ENCODE measurements at regions not wholly inside any gene's neighbourhood (a gene's known extent, or its start where the extent isn't known, plus 50 kb on each side); places are given as distances from the start of the nearest gene placed in this dataset.
"Not testable (repeated sequence)": the region's sequence is repeated elsewhere in the genome, so short reads cannot be mapped to it uniquely, and the experiment has no call there.

GRCh38 chr6:146987938-146988337, 216.3 kb upstream of the STXBP5 start:
- DNase-seq, result not testable (repeated sequence)

DNA sequence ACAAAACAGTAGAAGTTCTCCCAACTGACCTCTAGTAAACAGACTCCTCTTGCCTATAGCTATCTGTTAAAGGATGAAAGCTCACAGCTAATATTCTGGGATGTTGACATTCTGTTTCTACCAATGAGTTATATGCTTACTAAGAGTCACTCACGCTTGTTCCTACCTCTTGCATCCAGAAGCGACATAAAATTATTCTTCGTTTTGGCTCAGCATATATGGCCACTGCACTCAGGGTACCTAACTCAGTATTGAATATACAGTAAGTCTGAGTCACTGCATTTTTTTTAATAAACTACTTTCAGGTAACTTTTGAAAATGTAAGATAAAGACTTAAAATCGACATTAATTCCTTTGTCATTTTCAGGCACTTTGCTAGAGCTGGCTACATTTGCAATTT, 214.4 kb upstream of the STXBP5 start:
- DNase-seq, result no peak

DNA sequence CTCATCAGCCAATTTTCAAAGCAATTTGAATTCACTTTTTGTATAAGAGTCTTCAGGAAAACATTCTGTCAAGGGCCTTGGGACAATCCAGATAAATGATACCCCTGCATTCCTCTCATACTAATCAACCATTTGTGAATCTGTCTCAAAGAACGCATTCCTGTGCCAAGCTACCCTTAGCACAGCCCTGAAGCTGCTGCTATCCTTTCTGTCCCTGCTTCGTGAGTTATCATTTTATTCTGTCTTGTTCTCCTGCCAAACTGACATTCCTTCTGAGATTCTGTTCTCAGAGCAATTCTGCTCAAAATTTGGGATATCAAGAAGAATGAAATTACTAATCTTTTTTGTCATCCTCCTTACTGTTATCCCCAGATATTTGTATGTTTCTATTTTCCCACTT, 213.9 kb upstream of the STXBP5 start:
- no peak for DNase-seq

DNA sequence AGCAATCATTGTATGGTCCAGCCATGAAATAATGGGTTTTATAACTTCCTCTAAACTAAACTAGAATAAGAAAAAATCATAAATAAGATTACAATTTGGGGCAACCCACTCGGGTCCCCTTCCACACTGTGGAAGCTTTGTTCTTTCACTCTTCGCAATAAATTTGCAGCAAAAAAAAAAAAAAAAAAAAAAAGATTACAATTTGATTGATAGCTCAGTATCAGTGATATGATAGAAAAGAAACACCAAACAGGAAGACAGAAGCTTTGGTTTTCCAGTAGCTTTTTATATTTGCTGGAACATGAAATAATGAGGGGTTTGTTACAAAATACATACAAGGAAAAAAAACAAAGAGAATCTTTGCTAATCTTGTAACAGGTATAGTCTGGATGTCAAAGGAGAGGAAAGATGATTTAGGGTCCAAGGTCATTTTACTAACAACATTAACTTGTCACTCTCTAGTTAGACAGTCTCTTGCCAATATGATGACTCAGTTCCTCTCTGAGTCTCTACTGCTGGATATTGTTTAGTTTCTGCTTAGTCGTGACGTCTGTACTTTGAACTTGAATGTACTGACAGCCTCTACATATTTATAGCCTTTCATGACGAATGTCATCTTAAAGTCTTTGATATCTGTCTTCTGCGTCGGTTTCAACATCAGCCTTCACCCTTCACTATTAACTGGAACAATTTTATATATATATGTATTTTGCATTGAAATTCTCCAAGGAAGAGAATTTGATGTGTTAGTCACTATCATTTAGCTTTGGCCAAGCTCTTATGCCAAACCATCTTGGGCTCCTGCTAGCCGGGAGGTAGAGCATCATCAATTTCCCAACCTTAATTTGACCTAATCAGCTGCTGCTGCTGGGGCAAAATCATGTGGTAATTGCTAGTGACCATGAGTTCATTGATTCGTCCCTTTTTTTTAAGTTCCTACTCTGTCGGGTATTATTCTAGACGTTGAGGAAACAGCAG, 213.1 kb upstream of the STXBP5 start:
- DNase-seq, result peak; percentile 20 to 54

DNA sequence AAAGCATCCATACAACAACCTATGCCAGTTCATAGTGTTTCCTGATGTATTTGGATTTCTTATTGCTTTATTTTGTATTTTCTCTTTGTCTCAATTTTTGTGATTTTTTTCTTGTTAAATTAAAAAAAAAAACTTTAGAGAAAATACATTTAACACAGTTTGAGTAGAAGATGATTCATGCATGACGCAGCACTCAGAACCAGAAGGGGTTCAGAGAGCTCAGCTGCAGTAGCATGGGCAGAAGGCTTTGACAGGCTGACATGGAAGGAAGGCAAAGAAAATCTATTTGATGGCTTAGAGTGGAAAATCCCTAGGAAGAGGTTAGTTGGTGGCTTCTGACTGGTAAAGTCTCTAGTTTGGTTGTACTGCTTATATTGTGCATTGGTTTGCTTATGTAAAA, 207.2 kb upstream of the STXBP5 start:
- DNase-seq, result peak; percentile 23 to 58

GRCh38 chr6:146999766-147000165, 204.5 kb upstream of the STXBP5 start:
- peak; percentile 13 to 23 for DNase-seq

DNA sequence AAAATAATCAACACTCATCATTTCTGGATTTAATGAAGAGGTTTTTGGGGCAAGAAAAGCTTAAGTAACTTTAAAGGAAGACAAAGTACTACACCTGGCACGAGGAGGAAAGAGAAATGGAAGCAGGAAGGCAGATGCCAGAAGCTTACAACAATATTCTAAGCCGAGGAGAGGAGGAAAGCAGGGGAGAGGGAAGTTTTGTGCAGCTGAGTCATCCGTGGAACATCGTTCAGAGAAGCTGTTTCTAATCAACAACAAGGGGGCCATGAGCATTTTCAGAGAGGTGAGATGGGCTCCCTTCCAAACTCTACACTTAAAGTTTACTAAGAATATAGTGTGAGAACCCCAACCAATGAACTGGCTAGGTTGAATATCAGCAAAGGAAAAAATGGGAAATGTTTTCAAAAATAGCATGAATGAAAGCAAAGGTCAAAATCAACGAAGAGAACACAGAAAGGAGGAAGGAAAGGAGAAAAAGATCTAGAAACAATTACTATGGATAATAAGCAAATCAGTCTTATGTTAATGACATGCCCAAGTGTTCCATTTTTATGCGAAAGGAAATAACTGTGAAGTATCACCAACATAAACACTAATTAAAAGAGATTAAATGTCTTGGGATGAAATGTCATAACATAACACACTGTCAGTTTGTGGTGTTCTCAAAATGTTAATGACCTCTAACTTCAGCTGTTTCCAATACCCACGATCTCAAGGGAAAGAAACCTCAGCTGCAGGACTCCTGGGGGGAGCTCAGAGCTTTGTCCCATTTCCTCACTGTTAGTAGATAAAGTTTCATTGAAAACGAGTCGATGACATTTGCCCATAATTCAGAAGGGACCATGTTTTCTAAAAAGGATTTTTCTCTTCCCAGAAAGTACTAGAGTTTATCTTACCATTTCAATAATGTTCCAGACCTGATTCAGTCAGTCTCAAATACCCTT, 203.4 kb upstream of the STXBP5 start:
- peak in 1 of 2 experiments; percentile 17 for DNase-seq

- no peak for DNase-seq
These were observed 202.6 kb upstream of the STXBP5 start for GRCh38 chr6:147001621-147002020.

DNA sequence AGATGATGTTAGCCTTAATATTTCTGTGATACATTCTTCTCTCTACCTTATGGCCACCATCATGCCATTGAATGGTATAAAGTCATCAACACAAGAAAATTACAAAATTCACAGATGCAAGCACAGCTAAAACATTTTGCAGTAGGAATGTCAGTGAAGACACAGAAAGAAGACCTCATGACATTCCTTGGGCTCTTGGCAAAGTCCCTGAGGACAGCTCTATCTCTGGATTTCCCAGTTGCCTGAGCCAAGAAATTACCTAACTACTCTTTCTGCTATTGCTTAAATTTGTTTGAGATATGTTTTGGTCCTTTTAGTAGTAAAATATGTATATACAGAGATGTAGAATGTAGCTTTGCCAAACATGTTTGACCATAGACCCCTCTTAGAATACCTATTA, 201.0 kb upstream of the STXBP5 start:
- no peak for DNase-seq

GRCh38 chr6:147005499-147005898, 198.7 kb upstream of the STXBP5 start:
- no peak for DNase-seq

DNA sequence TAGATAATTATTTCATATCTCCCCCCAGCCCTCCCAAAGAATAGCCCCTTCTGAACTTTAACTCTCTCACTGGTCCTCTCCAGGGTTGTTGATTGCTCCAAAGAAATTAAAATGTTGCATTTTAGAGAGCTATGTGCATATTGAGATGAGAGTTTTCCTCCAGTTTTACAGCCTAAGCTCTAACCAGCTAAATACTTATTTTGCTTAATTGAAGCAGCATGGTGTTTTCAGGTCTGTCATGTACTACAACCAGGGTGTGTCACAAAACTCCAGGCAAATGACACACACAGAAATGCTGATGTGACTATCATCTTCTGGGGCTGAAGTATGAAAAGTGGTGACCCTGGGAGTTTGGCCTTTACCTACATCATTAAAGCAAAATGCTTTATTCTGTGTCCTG, 196.8 kb upstream of the STXBP5 start:
- no peak for DNase-seq

DNA sequence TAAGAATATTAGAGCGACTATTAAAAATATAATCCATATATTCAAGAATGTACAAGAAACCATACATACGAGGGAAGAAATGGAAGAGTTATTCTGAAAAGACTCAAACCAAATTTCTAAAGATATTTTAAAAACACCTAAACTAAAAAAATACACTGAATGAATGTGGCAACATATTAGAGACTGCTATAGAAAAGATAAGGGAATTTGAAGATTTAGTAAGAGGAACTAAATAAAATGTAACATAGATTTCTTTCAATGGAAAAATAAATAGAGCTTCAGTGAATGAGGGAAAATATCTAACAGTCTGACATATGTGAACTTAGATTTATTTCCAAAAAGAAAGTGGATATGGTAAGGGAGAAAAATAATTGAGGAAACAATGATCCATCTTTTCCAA, 194.9 kb upstream of the STXBP5 start:
- DNase-seq, result no peak

DNA sequence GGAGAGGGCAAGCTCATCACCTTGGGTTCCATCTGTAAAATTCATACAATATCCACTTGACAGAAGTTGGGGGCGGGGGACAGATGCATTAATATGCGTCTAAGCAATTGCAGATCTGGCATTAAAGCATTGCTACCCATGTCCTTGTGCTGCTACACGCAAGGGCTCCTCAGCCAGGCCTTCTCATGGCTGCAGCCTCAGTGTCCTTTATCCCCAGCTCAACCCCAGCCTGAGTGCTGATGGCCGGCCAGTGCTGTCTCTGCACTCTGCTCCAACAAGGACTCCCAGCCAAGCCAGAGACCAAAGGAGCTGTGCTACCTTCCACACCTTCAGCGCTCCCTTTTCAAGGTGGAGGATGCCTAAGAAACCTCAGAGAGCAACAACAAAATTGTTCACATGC, 188.5 kb upstream of the STXBP5 start:
- DNase-seq, result no peak

GRCh38 chr6:147016440-147016839, 187.8 kb upstream of the STXBP5 start:
- DNase-seq, result no peak

GRCh38 chr6:147017153-147017552, 187.1 kb upstream of the STXBP5 start:
- DNase-seq, result no peak

- DNase-seq, result no peak
These were observed 185.2 kb upstream of the STXBP5 start for GRCh38 chr6:147019001-147019400.

DNA sequence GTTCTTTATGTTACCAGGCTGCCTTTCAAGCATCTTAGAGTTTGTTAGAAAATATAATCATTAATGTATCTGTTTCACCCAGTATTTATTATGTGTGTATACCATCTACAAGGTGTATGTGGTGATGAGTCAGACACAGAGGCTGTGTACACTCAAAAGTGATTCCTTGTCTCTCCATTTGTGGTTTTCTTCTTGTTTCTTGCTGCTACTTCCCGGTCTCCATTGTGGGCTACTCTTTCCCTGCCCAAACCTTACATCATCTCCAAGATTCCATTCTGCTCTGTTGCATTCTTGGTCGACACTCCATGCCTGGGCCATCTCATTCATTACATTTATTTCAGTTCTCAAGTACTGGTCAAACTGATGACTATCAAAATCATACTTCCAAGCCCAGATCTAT, 182.2 kb upstream of the STXBP5 start:
- DNase-seq, result no peak

- no peak for DNase-seq
These were observed 181.1 kb upstream of the STXBP5 start for GRCh38 chr6:147023148-147023547.

DNA sequence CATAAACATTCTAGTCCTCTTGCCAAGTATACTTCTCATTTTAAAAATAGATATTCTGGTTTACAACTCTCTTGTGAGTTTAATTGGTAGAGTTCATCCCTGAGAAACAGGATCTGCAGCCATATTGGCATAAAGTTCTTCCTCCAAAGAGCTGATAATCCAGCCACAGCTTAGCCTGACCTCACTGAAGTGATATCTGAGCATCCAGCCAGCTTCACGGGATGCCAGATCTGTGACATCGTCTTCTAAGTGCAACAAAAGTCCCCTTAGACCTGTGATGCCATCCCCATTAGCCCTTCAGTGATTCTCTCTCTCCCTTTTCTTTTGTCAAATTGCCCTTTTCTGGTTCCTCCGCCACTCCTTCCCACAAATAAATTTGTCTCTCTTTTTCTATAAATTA, 180.6 kb upstream of the STXBP5 start:
- DNase-seq, result no peak

- DNase-seq, result no peak
These were observed 174.3 kb upstream of the STXBP5 start for GRCh38 chr6:147029923-147030322.

- no peak for DNase-seq
These were observed 170.9 kb upstream of the STXBP5 start for GRCh38 chr6:147033267-147033666.

- no peak for DNase-seq
These were observed 168.3 kb upstream of the STXBP5 start for GRCh38 chr6:147035886-147036285.

GRCh38 chr6:147037881-147038280, 166.3 kb upstream of the STXBP5 start:
- no peak for DNase-seq
